Spleen (tissue), 7 donors: ENCODE measurements at regions not wholly inside any gene's neighbourhood (a gene's known extent, or its start where the extent isn't known, plus 50 kb on each side); places are given as distances from the start of the nearest gene placed in this dataset.

Experiments
- POLR2A ChIP-seq, 3 donors: fragments of 450-650 bp; IDR thresholded peaks; one replicate each; pipeline ENCODE4 v1.5.1; 2017; ENCODE audit warnings: antibody characterized with exemption in 3 of 3, mild to moderate bottlenecking in 1 of 3
- TF ChIP-seq, protein P1 (sequence below), 11 experiments: fragments of 200-600 bp in 7 of 11; fragments of 450-650 bp in 4 of 11; sonication (generic) in 4 of 11; IDR thresholded peaks in 8 of 11; conservative IDR thresholded peaks in 3 of 11; 1 replicate in 7 of 11; 2 replicates in 4 of 11; pipeline versions ENCODE4 v1.4.0 to v1.8.0; 2016 to 2021; ENCODE audit warnings: antibody characterized with exemption in 11 of 11, inconsistent platforms in 4 of 11, mild to moderate bottlenecking in 1 of 11
- donor health status: DM: no; HTN: no; CAD: no; lungs with moderate emphysema.
- donor health status: DM: no; HTN: no; CAD: no.
- donor health status: DM: no; HTN: no; CAD: no.

DNA sequence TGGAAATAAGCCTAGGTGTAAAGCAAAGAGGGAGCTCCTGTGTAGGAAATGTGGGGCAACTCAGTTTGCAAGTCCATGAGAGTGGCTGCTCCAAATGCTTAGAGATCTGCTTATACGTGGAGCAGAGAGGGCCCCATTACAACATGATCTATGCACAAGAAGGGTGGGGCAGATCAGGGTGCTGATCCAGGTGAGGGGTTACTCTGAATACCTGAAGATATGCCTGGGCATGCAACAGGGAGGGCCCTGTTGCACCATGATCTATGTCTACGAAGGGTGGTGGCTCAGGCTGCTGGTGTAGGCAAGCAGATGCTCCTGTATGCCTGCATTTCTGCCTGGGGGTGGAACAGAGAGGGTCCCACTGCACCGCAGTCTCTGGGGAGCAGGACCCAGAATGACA is 1121.2 kb downstream of the RAPGEF2 start:
- no peak for TF ChIP-seq POLR2A (IDR thresholded peaks at IDR 0.05)
- TF ChIP-seq, protein P1, sequence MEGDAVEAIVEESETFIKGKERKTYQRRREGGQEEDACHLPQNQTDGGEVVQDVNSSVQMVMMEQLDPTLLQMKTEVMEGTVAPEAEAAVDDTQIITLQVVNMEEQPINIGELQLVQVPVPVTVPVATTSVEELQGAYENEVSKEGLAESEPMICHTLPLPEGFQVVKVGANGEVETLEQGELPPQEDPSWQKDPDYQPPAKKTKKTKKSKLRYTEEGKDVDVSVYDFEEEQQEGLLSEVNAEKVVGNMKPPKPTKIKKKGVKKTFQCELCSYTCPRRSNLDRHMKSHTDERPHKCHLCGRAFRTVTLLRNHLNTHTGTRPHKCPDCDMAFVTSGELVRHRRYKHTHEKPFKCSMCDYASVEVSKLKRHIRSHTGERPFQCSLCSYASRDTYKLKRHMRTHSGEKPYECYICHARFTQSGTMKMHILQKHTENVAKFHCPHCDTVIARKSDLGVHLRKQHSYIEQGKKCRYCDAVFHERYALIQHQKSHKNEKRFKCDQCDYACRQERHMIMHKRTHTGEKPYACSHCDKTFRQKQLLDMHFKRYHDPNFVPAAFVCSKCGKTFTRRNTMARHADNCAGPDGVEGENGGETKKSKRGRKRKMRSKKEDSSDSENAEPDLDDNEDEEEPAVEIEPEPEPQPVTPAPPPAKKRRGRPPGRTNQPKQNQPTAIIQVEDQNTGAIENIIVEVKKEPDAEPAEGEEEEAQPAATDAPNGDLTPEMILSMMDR (IDR thresholded peaks at IDR 0.05 in 8 of 11, conservative IDR thresholded peaks at IDR 0.05 in 3 of 11) = no peak
